ENCODE measurements at regions not wholly inside any gene's neighbourhood (a gene's known extent, or its start where the extent isn't known, plus 50 kb on each side); places are given as distances from the start of the nearest gene placed in this dataset.

- no peak for TF ChIP-seq CTCF (IDR thresholded peaks at IDR 0.05; ENCODE audit: insufficient read depth, low read depth, low read length, missing control alignments)
- H3K4me3 ChIP-seq (ENCODE audit: low read length): no peak overlapping the region
- DNase-seq (ENCODE audit: low read depth): no peak
Measured at GRCh38 chr5:39968381-39968780, 543.6 kb upstream of the DAB2 start.

- no peak for TF ChIP-seq CTCF (IDR thresholded peaks at IDR 0.05; ENCODE audit: insufficient read depth, low read depth, low read length, missing control alignments)
- no peak for DNase-seq (ENCODE audit: low read depth)
- H3K4me3 ChIP-seq (ENCODE audit: low read length): no peak overlapping the region
Measured at GRCh38 chr5:39955156-39955555, 530.4 kb upstream of the DAB2 start.

GRCh38 chr5:39951070-39951469, 526.3 kb upstream of the DAB2 start:
- TF ChIP-seq CTCF (IDR thresholded peaks at IDR 0.05; ENCODE audit: insufficient read depth, low read depth, low read length, missing control alignments): no peak
- no peak for DNase-seq (ENCODE audit: low read depth)
- no peak overlapping the region for H3K4me3 ChIP-seq (ENCODE audit: low read length)

GRCh38 chr5:39948867-39949468, 524.2 kb upstream of the DAB2 start:
- TF ChIP-seq CTCF (IDR thresholded peaks at IDR 0.05; ENCODE audit: insufficient read depth, low read depth, low read length, missing control alignments): peak; percentile 69
- H3K4me3 ChIP-seq (ENCODE audit: low read length): no peak overlapping the region
- peak; percentile 81 for DNase-seq (ENCODE audit: low read depth)

GRCh38 chr5:39948341-39948740, 523.6 kb upstream of the DAB2 start:
- TF ChIP-seq CTCF (IDR thresholded peaks at IDR 0.05; ENCODE audit: insufficient read depth, low read depth, low read length, missing control alignments): no peak
- no peak for DNase-seq (ENCODE audit: low read depth)
- H3K4me3 ChIP-seq (ENCODE audit: low read length): no peak overlapping the region

- DNase-seq (ENCODE audit: low read depth): peak; percentile 46
- no peak overlapping the region for H3K4me3 ChIP-seq (ENCODE audit: low read length)
- no peak for TF ChIP-seq CTCF (IDR thresholded peaks at IDR 0.05; ENCODE audit: insufficient read depth, low read depth, low read length, missing control alignments)
Measured at GRCh38 chr5:39947657-39948056, 522.9 kb upstream of the DAB2 start.

GRCh38 chr5:39946356-39947045, 521.7 kb upstream of the DAB2 start:
- TF ChIP-seq CTCF (IDR thresholded peaks at IDR 0.05; ENCODE audit: insufficient read depth, low read depth, low read length, missing control alignments): no peak
- DNase-seq (ENCODE audit: low read depth): no peak
- no peak overlapping the region for H3K4me3 ChIP-seq (ENCODE audit: low read length)
